Superior temporal gyrus (tissue), 1 donor: ENCODE measurements at regions not wholly inside any gene's neighbourhood (a gene's known extent, or its start where the extent isn't known, plus 50 kb on each side); places are given as distances from the start of the nearest gene placed in this dataset.

Experiments used
- DNase-seq: peaks from one replicate; pipeline ENCODE4 v3.0.0-alpha.2; 2016; ENCODE audit errors: extremely low spot score

DNA sequence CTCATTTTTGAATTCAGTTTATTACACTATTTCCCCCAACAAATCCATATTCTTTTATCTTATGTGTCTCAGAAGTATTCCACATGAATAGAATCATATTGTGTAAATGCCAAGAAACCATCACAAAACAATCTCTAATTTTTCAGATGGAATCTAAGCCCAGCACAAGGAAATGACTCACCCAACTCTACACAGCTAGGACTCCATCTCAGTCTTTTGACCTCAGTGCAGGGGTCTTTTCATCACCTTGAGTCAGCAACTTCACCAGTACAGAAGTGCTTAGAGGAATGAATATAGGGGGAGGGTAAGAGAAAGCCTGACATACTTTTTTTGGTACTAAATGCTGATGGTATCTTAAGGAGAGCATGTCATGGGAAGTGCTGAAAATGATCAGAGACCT, 169.3 kb upstream of the LRRN1 start:
- DNase-seq = no peak

DNA sequence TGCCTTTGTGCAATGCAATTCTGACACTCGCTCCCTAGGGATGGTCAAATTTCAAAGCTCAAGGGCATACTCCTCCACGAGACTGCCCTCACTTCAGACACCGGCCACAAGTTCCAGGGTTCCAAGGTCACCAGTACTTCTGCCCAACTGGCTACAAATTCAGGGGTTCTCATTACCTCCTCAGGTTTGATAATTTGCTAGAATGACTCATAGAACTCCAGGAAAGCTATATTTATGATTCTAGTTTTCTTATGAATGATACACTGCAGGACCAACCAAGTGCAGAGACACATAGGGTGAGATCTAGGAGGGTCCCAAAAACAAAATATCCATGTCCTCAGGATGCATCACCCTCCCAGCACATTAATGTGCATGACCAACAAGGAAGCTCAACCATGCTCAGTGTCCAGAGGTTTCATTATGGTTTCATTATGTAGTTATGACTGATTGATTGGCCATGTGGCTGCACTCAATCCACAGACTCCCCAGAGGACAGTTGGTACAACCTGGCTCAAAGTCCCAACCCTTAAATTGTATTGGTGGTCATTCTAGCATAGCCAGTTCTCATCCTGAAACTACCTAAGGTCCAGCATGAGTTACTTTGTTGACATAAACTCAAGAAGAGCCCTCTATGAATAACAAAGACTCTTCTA, 170.4 kb upstream of the LRRN1 start:
- DNase-seq = no peak

DNA sequence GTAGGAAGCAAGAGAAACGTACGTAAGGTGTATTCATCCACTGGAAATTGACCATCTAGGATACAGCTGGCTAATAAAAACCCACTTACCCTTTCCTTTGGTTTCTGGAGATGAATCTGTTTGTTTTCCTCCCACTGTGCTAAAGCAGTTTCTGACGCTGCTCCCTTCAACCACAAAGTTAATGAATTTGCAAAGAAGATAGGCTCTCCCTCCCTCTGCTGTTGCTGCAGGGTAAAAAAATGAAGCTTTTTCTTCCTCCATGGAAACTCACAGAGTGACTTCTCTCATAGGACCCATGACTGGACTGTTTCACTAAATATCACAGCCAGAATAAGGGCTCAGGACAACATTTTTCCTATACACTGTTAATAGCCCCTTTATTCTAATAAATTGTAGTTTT, 172.1 kb upstream of the LRRN1 start:
- no peak for DNase-seq

DNA sequence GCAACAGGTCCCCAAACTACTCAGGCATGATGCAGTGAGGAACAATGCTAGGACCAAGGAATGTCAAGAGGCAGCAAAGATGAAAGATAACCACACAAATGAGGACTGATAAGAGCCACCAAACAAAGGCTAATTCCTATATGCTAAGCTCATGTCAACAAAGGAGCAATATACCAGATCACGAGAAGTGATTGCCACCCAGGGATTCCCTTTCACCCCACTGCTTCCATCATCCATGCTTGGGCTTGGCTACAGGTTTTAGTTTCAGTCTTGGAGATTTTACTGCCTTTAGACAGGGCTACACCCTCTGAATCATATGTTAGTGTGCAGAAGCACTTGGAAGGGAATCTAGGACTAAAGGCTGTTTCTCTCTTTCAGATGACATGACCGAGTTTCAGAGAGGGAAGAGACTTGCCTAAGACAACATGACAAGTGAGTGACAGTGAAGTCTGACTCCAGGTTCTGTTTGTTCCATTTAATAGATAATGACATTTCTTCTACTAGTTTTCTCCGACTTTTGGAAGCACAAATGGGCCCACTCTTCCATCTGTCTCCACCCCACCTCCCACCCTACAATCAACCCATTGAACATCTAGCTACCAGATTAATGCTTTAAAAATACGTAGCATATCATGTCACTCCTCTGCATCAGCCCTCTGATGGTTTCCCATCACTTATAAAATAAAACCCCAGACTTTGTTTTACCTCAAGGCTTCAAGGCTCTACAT, 173.5 kb upstream of the LRRN1 start:
- no peak for DNase-seq

DNA sequence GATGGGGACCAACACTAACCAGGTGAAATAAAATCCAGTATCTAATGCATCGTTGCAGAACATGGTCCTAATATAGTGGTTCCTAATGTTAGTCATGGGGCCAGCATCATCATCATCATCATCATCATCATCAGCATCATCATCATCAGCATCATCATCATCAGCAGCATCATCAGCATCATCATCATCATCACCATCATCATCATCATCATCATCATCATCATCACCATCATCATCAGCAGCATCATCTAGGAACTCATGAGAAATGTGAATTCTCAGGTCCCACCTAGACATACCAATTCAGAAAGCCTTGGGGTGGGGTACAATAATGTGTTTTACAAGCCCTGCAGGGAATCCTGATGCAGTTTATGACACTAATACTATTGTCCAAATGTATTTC, 179.4 kb upstream of the LRRN1 start:
- no peak for DNase-seq

DNA sequence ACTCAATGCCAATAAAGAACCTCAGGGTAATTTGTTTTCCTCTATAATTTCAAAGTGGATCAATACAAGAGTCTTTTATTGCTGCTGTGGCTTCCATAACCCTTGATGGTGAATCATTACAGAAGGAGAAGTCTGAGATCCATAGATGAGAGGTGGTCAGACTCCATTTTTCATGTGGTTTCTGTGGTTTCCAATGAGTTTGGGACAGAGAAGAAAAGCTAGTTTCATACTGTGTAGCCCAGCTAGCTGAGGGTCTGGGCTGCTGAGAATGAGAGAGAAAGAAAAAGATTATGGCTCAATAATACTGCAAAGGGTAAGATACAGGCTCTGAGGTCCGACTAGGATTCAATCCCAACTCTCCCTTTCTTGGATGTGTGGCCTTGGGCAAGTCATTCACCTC, 180.6 kb upstream of the LRRN1 start:
- DNase-seq = no peak

DNA sequence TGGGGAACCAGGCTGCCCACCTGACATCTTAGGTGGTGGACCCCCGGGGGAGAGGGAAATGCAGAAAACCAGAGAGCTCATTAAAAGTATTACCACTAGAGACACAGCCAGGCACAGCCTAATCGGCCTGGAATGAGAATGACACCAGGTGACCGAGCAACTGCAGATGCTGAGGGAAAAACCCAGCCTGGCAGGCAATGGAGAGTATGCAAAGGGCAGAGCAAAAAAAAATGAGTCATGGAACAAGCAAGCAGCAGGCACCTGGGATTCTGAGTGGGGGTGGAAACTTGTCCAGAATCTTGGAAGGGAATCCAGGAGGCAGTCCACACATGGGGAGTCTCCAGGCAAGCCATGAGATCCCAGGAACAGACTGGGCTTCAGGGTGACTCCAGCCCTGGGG, 183.7 kb upstream of the LRRN1 start:
- DNase-seq = no peak

DNA sequence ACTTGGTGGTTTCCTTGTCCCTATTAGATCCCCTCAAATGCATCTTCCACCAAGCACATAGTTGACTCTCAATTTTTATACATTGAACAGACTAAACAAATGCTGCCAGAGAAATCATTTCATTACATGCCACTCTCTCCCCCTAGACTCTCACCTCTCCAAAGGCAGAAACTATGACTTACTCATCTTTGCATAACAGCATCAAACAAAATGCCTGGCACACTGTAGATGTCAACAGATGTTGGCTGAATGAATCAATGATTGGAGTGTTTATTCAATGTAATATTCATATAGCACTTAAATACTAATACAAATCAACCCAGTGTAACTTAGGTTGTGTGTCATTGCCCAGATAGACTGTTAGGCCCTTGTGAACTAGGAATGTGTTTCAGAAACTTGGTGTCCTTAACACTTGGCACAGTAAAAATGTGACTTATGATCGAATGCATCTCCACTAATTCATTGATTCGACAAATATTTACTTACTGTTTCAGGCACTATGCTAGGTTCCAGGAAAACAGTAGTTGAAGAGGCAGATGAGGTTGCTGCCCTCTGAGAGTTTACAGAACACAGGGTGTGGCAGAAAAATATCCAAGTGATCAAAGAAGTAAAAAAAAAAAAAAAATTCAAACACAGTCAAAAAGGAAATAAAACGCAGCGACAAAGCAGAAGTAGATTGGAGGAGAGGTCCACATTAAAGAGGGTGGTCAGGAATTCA, 188.5 kb upstream of the LRRN1 start:
- DNase-seq = no peak

DNA sequence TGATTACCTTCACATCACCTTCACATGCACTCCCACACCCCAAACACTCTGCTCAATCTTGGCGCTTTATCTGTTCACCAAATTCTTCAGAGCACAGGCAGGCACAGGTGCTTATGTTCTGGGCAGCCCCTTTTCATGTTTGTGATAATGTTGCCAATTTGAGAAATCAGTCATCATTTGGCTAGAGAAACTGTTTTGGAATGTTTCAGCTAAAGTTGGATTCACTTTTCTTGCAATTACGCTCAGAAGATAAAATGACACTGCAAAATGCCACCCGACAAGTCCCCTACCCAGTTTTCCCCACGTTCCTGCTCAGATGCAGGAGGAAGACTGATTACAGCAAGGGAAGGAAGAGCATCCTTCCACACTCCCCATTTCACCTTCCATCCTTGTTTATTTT, 192.9 kb upstream of the LRRN1 start:
- DNase-seq = no peak

DNA sequence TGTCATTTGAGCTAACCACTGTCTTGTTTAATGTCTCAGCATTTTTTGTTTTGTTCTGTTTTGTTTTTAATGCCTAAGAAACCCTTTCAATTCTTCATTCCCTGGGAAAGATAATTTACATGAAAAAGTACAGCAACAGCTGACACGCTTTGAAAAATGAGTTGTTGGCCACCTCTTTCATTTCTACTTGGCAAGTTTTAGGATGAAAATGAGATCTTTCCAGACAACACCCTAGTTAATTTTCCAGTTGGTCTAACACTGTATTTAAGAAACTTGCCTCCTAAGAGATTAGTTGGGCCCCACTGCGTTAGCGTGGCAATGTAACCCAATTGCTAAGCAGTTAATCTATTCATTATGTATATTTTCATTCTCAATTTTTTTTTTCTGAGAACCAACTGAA, 194.0 kb upstream of the LRRN1 start:
- DNase-seq = no peak

DNA sequence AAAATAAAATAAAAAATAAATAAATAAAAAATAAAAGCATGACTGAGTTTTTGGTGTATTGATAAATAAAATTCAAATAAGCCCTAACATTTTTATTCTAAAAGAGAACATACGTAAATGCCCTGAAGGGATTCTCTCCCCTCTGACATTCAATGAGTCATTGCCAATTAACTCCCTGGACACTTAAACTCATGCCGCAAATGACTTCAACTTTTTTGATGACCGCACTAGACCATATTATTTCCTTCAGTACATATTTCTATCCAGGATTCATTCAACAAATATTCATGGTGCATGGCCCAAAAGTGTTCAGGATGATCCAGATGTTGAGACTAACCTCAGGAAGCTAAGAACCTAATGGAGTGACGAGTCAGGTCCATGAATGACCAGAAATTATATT, 195.9 kb upstream of the LRRN1 start:
- DNase-seq = no peak

DNA sequence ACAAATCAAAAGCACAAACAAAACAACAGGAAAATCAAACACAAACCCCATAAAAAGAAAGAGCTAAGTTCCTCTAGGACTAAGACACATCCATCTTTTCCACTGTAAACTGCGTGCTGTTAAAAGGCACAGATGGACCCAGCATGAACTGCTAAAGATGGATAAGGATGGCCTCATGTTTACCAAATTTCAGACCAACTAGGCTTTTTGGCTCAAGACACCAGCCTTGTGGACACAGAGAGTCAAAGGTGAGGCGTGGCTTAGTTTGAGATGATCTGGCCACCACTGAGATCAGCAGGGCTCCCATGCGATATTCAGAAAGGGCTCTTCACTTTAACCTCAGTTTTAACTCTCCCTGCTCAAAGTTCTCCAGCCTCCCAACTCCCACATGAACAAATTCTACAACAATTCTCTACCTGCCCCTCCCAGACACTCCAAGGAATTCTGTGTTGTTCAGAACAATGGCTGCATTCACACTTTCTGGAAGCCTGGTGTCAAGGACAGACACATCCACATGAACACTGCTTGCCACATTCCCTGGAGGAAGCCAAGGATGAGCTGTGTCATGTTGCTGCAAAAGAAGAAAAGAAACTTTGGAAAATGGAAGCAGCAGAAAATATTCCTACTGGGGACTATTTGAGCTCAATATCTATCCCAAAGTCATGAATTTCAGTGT, 198.4 kb upstream of the LRRN1 start:
- DNase-seq = no peak

DNA sequence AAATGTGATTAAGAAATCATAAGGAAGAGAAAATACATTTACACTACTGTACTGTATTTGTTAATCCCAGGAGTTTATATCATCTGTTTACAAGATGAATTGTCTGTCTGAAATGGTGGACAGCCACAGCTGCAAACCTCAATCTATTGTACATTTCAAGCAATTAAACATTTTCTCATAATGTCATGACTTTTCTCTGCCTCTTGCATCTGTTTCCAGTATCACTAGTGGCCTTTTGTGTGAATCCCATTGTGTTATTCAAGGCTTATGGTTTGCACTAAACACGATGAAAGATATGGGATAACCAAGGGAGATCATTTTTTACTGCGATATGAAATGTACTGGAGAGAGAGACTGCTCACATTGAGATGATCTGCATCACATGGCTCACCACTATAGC, 200.2 kb upstream of the LRRN1 start:
- no peak for DNase-seq

DNA sequence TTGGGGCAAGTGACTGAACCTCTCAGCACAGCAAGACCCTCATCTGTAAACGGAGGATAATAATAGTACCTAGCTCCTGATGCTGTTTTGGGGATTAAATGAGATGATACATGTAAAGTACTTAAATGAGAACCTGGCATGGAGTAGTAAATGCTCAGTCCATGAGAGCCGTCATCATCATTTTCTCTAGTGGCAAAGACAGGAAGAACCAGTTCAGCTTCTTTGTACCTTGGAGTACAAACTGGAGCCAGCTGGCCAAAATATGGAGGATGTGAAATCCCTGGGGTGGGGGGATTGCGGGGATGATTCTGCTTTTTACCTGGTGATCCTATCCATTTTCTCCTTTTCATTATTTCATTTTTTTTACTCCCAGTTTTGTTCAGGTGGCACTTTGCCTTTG, 204.2 kb upstream of the LRRN1 start:
- DNase-seq = no peak

DNA sequence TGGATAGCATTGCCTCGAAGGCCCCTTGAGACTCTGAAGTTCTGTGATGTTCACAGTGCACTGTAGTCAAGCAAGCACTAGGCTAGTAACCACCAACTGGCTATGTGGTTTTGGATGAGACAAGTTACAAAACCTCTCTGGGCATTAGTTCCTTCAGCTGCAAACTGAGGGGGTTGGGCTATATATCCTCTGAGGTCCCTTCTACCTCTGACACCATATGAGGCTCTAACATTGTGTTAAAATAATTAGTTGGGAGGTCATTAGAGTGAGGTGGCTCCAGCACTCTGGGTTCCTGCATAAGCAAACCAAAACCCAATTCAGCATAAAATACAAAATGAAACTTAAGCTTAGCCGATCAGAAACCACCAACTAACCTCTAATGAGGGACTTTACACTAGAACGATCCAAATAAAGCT, 209.5 kb upstream of the LRRN1 start:
- no peak for DNase-seq

DNA sequence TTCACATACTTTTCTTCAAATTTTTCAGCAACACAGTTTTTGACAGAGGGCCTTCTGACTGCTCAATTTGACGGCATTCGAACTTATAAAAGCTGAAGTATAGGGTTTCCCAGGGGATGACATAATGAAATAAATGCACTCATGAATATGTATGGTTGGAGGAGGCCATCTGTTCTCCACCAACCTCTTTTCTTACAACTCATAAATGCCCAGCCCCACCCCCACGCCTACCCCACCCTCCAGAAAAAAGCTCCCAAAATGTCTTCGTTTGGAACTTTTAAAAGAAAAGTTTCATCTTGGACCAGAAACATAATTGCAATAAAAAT, 211.6 kb upstream of the LRRN1 start:
- DNase-seq = no peak

DNA sequence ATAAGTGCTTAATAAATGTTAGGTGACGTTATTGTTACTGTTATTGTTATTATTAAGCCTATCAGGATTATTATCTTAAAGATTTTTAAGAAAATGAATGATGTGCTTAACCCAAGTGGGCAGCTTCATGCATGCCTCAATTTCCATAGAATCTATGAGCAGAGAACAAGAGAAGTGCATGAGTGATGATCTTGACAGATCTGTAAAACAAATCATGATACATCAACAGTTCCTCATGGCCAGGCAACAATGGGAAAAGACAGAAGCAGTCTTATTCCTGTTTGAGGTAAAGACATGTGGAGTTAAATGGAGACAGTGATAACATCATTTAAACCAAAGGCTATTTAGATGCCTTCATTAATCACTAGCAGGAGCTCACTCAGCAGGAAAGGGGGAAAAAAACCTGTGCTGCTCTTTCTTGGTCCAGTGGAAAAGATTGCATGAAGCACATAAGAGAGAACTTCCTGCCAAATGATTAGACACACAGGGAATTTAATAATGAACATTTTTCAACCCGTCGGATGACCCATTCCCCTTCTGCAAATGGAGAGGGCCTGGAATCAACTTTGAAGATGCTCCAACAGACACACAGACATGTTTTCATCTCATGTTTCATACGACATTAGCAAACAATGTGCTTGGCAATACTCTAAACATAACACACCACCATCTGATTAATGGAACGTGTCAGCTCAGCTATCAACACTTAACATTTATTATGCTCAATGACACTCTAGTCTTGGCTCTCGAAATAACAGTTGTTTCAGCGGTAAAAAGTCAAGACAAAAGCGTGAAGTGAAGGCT, 212.2 kb upstream of the LRRN1 start:
- no peak for DNase-seq

DNA sequence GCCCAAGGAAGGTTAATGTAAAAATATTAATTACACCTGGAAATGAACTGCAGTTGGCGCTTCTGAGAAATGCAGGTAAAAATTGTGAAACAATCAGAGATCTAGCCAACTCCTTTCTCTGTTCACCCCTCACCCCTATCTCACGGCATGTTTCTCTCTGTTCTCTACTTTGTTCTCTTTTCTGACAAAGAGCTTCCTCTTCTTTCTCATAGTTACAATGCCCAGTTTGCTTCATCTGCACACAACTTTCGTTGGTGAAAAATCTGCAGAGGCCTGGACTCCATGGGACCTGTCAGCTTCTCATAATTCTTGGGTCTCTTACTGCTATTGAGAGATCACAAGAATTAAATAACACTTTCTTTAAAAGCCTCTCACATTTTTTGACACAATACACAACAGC, 212.9 kb upstream of the LRRN1 start:
- no peak for DNase-seq

DNA sequence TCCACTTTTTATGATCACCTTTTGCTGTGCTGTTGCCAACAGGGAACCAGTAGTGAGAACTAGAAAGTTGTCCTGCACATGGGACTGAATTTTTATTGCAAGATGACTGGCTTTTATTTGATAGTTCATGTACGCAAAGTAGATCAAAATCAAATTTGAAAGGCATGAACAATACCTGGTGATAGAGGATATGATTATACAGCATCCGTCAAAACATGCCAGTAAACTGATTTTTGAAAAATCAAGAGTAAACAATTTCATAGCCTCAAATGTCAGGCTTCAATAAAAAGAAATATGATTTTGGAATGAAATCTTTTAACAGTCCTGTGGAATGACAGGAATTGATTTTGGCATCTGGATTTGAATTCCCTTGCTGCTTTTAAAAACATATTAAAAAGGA, 219.6 kb upstream of the LRRN1 start:
- DNase-seq = no peak

DNA sequence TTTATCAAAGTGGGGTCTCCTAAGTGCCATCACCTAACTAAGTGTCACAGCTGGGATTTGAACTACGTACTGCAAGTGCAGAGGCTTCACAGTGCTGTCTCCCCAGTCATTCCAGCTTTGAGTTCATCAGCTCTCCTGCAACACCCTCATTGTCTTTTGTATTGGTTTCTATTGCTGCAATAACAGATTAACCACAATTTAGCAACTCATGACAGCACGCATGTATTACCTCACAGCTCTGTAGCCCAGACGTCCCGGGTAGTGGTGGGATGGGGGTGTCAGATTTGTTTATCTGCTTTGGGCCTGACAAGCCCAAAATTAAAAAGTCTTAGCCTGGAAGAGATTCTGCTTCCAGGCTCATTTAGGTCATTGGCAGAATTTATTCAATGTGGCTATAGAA, 220.5 kb upstream of the LRRN1 start:
- DNase-seq = no peak

DNA sequence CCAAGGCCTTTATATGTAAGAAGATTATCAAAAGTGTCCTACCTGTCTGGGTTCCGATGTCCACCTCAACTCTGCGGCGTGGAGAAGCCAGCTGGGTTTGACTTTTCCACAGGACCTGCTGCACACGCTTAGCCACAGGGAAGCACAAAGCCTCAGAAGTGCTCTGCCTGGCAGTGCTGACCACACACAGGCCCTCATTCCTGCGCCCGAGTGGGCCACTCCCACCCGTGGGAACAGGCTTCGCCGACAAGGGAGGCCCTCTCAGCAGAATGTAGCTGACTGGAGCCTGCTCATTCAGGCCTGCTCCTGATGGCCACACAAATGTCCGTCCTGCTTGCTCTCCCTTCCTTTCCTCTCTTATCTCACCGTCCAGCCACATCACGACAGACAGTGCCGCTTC, 221.4 kb upstream of the LRRN1 start:
- DNase-seq = no peak

DNA sequence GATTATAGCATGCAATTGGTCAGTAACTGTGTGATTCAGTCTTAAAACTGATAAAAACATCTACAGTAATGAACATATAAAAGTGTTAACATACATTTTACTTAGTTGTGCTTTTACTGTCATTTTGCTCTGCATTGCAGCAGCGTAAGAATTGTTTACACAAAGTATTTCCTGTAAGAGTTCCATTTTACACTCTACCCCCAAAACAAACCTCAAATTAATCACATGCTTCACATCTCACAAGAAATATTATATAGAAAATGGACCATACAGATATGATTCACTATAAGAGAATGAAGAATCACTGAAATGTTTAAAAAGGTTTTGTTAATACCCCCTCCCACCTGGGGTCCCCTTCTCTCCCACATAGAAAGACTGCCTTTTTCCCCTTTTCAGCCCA, 225.9 kb upstream of the LRRN1 start:
- no peak for DNase-seq
